Gastrocnemius medialis (tissue), 4 donors: ENCODE measurements at regions not wholly inside any gene's neighbourhood (a gene's known extent, or its start where the extent isn't known, plus 50 kb on each side); places are given as distances from the start of the nearest gene placed in this dataset.

ENCODE experiments used
- ATAC-seq, 2 donors: fragments of 150-250 bp; one replicate each; pipeline ENCODE4 v1.9.1; 2016
- DNase-seq, 2 donors: peaks; one replicate each; pipeline ENCODE4 v3.0.0-alpha.2; 2019
- H3K27ac ChIP-seq, 4 donors: fragments of 200-600 bp; sonication (generic); 1 replicate in 1 of 4; 2 replicates in 3 of 4; pipeline ENCODE4 v1.5.1; 2016 to 2018; ENCODE audit warnings: mild to moderate bottlenecking in 2 of 4, moderate library complexity in 1 of 4
- H3K27me3 ChIP-seq, 3 donors: fragments of 200-600 bp; sonication (generic) in 2 of 3; 1 replicate in 1 of 3; 2 replicates in 2 of 3; pipeline versions ENCODE4 v1.5.1 to v1.6.0; 2016 to 2019; ENCODE audit warnings: mild to moderate bottlenecking in 1 of 3, moderate library complexity in 1 of 3
- H3K36me3 ChIP-seq, 2 donors: fragments of 200-600 bp; sonication (generic) in 1 of 2; one replicate each; pipeline ENCODE4 v1.5.1; 2017 to 2018
- H3K4me1 ChIP-seq, 2 donors: fragments of 200-600 bp; sonication (generic) in 1 of 2; one replicate each; pipeline ENCODE4 v1.5.1; 2016 to 2017; ENCODE audit warnings: mild to moderate bottlenecking in 2 of 2
- H3K4me3 ChIP-seq, 4 donors: fragments of 200-600 bp; sonication (generic) in 3 of 4; 1 replicate in 1 of 4; 2 replicates in 3 of 4; pipeline ENCODE4 v1.5.1; 2016 to 2019; ENCODE audit warnings: mild to moderate bottlenecking in 2 of 4
- H3K9me3 ChIP-seq, 3 donors: fragments of 200-600 bp; sonication (generic) in 2 of 3; 1 replicate in 1 of 3; 2 replicates in 2 of 3; pipeline ENCODE4 v1.5.1; 2016 to 2019
- POLR2A ChIP-seq, 2 donors: fragments of 450-650 bp; IDR thresholded peaks; one replicate each; pipeline ENCODE4 v1.6.1; 2017; ENCODE audit warnings: antibody characterized with exemption in 2 of 2, mild to moderate bottlenecking in 2 of 2, moderate library complexity in 2 of 2
- in situ Hi-C, 4 donors: fragments of 200-750 bp; cut with MboI; loops; one replicate each; pipeline versions ENCODE4 v1.15.0 to v1.8.0; 2017; ENCODE audit warnings: low sequenced_read_pairs in 4 of 4
- intact Hi-C: fragments of 100-400 bp; cut with DNase I; formaldehyde crosslinking; loops from one replicate; pipeline ENCODE4 v1.15.1; 2023; ENCODE audit warnings: low total_unique reads
- TF ChIP-seq, protein P1 (sequence below), 5 experiments: fragments of 450-650 bp in 3 of 5; fragments of 200-600 bp in 2 of 5; sonication (generic) in 2 of 5; IDR thresholded peaks in 4 of 5; conservative IDR thresholded peaks in 1 of 5; 1 replicate in 4 of 5; 2 replicates in 1 of 5; pipeline ENCODE4 v1.5.1; 2016 to 2019; ENCODE audit warnings: antibody characterized with exemption in 5 of 5, mild to moderate bottlenecking in 3 of 5, moderate library complexity in 3 of 5

DNA sequence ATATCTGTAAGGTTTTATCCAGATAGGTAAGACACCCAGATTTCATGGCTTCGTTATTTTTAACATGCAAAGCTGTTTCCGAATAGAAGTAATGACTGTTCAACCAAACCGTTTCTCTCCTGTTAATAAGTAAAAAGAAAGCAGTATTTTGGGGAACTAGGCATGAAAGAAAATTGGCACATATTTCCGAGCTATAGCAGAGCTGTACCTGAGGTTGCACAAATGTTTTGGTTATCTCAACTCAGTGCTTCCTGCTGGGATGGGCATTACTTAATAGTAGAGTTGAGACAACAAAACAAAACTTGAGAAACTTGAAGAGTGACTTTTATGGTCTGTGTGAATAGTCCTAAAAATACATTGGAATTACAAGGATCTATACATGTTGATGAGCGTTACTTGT lies 564.3 kb upstream of the SORCS1 start:
- DNase-seq (no peak), ATAC-seq (no peak)
- H3K9me3 ChIP-seq: no peaks in the 10 kb centered on the region
- no peak for TF ChIP-seq POLR2A (IDR thresholded peaks at IDR 0.05)
- TF ChIP-seq, protein P1, sequence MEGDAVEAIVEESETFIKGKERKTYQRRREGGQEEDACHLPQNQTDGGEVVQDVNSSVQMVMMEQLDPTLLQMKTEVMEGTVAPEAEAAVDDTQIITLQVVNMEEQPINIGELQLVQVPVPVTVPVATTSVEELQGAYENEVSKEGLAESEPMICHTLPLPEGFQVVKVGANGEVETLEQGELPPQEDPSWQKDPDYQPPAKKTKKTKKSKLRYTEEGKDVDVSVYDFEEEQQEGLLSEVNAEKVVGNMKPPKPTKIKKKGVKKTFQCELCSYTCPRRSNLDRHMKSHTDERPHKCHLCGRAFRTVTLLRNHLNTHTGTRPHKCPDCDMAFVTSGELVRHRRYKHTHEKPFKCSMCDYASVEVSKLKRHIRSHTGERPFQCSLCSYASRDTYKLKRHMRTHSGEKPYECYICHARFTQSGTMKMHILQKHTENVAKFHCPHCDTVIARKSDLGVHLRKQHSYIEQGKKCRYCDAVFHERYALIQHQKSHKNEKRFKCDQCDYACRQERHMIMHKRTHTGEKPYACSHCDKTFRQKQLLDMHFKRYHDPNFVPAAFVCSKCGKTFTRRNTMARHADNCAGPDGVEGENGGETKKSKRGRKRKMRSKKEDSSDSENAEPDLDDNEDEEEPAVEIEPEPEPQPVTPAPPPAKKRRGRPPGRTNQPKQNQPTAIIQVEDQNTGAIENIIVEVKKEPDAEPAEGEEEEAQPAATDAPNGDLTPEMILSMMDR (IDR thresholded peaks at IDR 0.05 in 4 of 5, conservative IDR thresholded peaks at IDR 0.05 in 1 of 5): no peak
- no peak overlapping the region for H3K4me3 ChIP-seq
- H3K27me3 ChIP-seq: no peaks in the 10 kb centered on the region
- intact Hi-C loops: no loop called here
- H3K4me1 ChIP-seq: no peaks in the 10 kb centered on the region
- H3K27ac ChIP-seq: no peak overlapping the region
- no peaks in the 10 kb centered on the region for H3K36me3 ChIP-seq
- in situ Hi-C loops: no loop called here

- DNase-seq: no peak
- Histone ChIP-seq H3K4me1 (no peaks in the 10 kb centered on the region), H3K9me3 (no peaks in the 10 kb centered on the region), H3K27me3 (no peaks in the 10 kb centered on the region), H3K36me3 (no peaks in the 10 kb centered on the region), H3K27ac (no peak overlapping the region), H3K4me3 (no peak overlapping the region)
- in situ Hi-C loops: no loop called here
- intact Hi-C loops: no loop called here
- ATAC-seq: no peak
- TF ChIP-seq POLR2A (IDR thresholded peaks at IDR 0.05): no peak
- TF ChIP-seq, protein P1 (IDR thresholded peaks at IDR 0.05 in 4 of 5, conservative IDR thresholded peaks at IDR 0.05 in 1 of 5): no peak
Observed at GRCh38 chr10:107727767-107728317, 563.3 kb upstream of the SORCS1 start.

DNA sequence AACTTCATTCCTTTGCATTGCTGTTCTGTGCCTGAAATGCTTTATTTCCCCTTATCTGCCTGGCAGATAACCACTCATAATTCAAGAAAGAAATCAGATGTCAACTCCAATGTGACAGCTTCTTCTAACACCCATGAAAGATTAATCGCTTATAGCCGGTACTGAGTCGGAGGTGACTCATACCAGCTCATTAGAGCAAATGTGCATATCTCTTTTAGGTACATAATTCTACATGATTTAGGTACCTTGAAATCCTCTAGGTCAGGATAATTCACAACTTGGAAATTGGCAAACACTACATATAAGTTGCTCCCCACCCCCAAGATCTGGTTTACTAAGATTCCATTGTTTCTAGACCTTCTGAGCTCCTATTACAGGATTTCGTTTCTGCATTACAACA lies 554.4 kb upstream of the SORCS1 start:
- no peak for DNase-seq
- intact Hi-C loops (no loop called here), in situ Hi-C loops (no loop called here)
- Histone ChIP-seq H3K27ac (no peak overlapping the region), H3K9me3 (no peaks in the 10 kb centered on the region), H3K27me3 (no peaks in the 10 kb centered on the region), H3K36me3 (no peaks in the 10 kb centered on the region), H3K4me1 (no peaks in the 10 kb centered on the region), H3K4me3 (no peak overlapping the region)
- TF ChIP-seq POLR2A (IDR thresholded peaks at IDR 0.05): no peak
- TF ChIP-seq, protein P1 (IDR thresholded peaks at IDR 0.05 in 4 of 5, conservative IDR thresholded peaks at IDR 0.05 in 1 of 5): no peak
- no peak for ATAC-seq

- no peak for TF ChIP-seq POLR2A (IDR thresholded peaks at IDR 0.05)
- TF ChIP-seq, protein P1 (IDR thresholded peaks at IDR 0.05 in 4 of 5, conservative IDR thresholded peaks at IDR 0.05 in 1 of 5): no peak
- no peak overlapping the region for H3K4me3 ChIP-seq
- no peaks in the 10 kb centered on the region for H3K36me3 ChIP-seq
- no peaks in the 10 kb centered on the region for H3K4me1 ChIP-seq
- no peaks in the 10 kb centered on the region for H3K9me3 ChIP-seq
- in situ Hi-C loops (no loop called here), intact Hi-C loops (no loop called here)
- H3K27ac ChIP-seq: no peak overlapping the region
- no peak for DNase-seq
- no peak for ATAC-seq
- no peaks in the 10 kb centered on the region for H3K27me3 ChIP-seq
Observed at GRCh38 chr10:107717046-107717445, 552.5 kb upstream of the SORCS1 start.

- no peak for ATAC-seq
- in situ Hi-C loops (no loop called here), intact Hi-C loops (no loop called here)
- DNase-seq: no peak
- H3K36me3 ChIP-seq: no peaks in the 10 kb centered on the region
- H3K4me1 ChIP-seq: no peaks in the 10 kb centered on the region
- TF ChIP-seq, protein P1 (IDR thresholded peaks at IDR 0.05 in 4 of 5, conservative IDR thresholded peaks at IDR 0.05 in 1 of 5): no peak
- no peak for TF ChIP-seq POLR2A (IDR thresholded peaks at IDR 0.05)
- no peak overlapping the region for H3K27ac ChIP-seq
- no peaks in the 10 kb centered on the region for H3K9me3 ChIP-seq
- H3K4me3 ChIP-seq: no peak overlapping the region
- H3K27me3 ChIP-seq: no peaks in the 10 kb centered on the region
Observed at GRCh38 chr10:107715565-107715964, 551.1 kb upstream of the SORCS1 start.
